ENCODE measurements at regions not wholly inside any gene's neighbourhood (a gene's known extent, or its start where the extent isn't known, plus 50 kb on each side); places are given as distances from the start of the nearest gene placed in this dataset.

- Histone ChIP-seq H3K27me3 (no peaks in the 10 kb centered on the region), H3K36me3 (no peaks in the 10 kb centered on the region), H3K27ac (no peak overlapping the region), H3K9me3 (ENCODE audit: low read depth) (no peaks in the 10 kb centered on the region), H3K4me3 (no peak overlapping the region), H3K4me1 (ENCODE audit: low read depth) (no peaks in the 10 kb centered on the region)
- TF ChIP-seq CTCF (IDR thresholded peaks at IDR 0.05; ENCODE audit: low read depth, low read length) = no peak
- no peak for DNase-seq (ENCODE audit: low read depth in 1 of 2, low spot score in 1 of 2)
These were observed 233.2 kb upstream of the SYNDIG1 start for GRCh38 chr20:24236201-24236600.

GRCh38 chr20:24235296-24236175, 233.9 kb upstream of the SYNDIG1 start:
- H3K4me3 ChIP-seq = no peak overlapping the region
- H3K4me1 ChIP-seq (ENCODE audit: low read depth) = no peaks in the 10 kb centered on the region
- H3K36me3 ChIP-seq = no peaks in the 10 kb centered on the region
- no peaks in the 10 kb centered on the region for H3K27me3 ChIP-seq
- no peaks in the 10 kb centered on the region for H3K9me3 ChIP-seq (ENCODE audit: low read depth)
- TF ChIP-seq CTCF (IDR thresholded peaks at IDR 0.05; ENCODE audit: low read depth, low read length) = no peak
- H3K27ac ChIP-seq = no peak overlapping the region
- no peak for DNase-seq (ENCODE audit: low read depth in 1 of 2, low spot score in 1 of 2)

- no peaks in the 10 kb centered on the region for H3K4me1 ChIP-seq (ENCODE audit: low read depth)
- no peaks in the 10 kb centered on the region for H3K9me3 ChIP-seq (ENCODE audit: low read depth)
- no peak overlapping the region for H3K4me3 ChIP-seq
- H3K36me3 ChIP-seq = no peaks in the 10 kb centered on the region
- no peak overlapping the region for H3K27ac ChIP-seq
- H3K27me3 ChIP-seq = peaks cover 3% of the 10 kb centered on the region
- DNase-seq (ENCODE audit: low read depth in 1 of 2, low spot score in 1 of 2) = no peak
- TF ChIP-seq CTCF (IDR thresholded peaks at IDR 0.05; ENCODE audit: low read depth, low read length) = no peak
These were observed 239.0 kb upstream of the GGTLC1 start for GRCh38 chr20:24227600-24227999.

- Histone ChIP-seq H3K27me3 (no peaks in the 10 kb centered on the region), H3K27ac (no peak overlapping the region), H3K36me3 (no peaks in the 10 kb centered on the region), H3K4me3 (no peak overlapping the region), H3K9me3 (ENCODE audit: low read depth) (no peaks in the 10 kb centered on the region), H3K4me1 (ENCODE audit: low read depth) (no peaks in the 10 kb centered on the region)
- no peak for DNase-seq (ENCODE audit: low read depth in 1 of 2, low spot score in 1 of 2)
- TF ChIP-seq CTCF (IDR thresholded peaks at IDR 0.05; ENCODE audit: low read depth, low read length) = no peak
These were observed 223.9 kb upstream of the GGTLC1 start for GRCh38 chr20:24212494-24212893.

GRCh38 chr20:24211972-24212371, 223.4 kb upstream of the GGTLC1 start:
- TF ChIP-seq CTCF (IDR thresholded peaks at IDR 0.05; ENCODE audit: low read depth, low read length) = no peak
- Histone ChIP-seq H3K36me3 (no peaks in the 10 kb centered on the region), H3K9me3 (ENCODE audit: low read depth) (no peaks in the 10 kb centered on the region), H3K4me3 (no peak overlapping the region), H3K27me3 (no peaks in the 10 kb centered on the region), H3K4me1 (ENCODE audit: low read depth) (no peaks in the 10 kb centered on the region), H3K27ac (no peak overlapping the region)
- no peak for DNase-seq (ENCODE audit: low read depth in 1 of 2, low spot score in 1 of 2)

All from cardiac muscle cell (in vitro differentiated cells and primary cell).